Activated effector memory CD4-positive, alpha-beta T cell treated with Interleukin-2 at 50 U/mL for 16 hours (primary cell): ENCODE measurements at regions not wholly inside any gene's neighbourhood (a gene's known extent, or its start where the extent isn't known, plus 50 kb on each side); places are given as distances from the start of the nearest gene placed in this dataset.
"Not testable (repeated sequence)": the region's sequence is repeated elsewhere in the genome, so short reads cannot be mapped to it uniquely, and the experiment has no call there.

Experiments
- DNase-seq: peaks from one replicate; pipeline ENCODE4 v3.0.0-alpha.2; 2020

DNA sequence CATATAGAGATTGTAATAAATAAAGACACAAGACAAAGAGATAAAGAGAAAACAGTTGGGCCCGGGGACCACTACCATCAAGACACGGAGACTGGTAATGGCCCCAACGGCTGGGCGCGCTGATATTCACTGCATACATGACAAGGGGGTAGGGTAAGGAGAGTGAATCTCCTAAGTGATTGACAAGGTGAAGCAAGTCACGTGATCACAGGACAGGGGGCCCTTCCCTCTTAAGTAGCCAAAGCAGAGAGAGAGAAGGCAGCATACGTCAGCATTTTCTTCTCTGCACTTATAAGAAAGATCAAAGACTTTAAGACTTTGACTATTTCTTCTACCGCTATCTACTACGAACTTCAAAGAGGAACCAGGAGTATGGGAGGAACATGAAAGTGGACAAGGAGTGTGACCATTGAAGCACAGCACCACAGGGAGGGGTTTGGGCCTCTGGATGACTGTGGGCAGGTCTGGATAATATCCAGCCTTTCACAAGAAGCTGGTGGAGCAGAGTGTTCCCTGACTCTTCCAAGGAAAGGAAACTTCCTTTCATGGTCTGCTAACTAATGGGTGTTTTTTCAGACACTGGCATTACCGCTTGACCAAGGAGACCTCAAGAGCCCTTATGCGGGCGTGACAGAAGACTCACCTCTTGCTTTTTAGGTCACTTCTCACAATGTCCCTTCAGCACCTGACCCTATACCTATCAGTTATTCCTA lies 75.6 kb downstream of the MRPL39 start:
- DNase-seq: not testable (repeated sequence)

GRCh38 chr21:25528515-25528914 lies 78.8 kb downstream of the MRPL39 start:
- no peak for DNase-seq

GRCh38 chr21:25518491-25518911 lies 88.8 kb downstream of the MRPL39 start:
- no peak for DNase-seq

GRCh38 chr21:25515484-25516405 lies 91.5 kb downstream of the MRPL39 start:
- DNase-seq: no peak

DNA sequence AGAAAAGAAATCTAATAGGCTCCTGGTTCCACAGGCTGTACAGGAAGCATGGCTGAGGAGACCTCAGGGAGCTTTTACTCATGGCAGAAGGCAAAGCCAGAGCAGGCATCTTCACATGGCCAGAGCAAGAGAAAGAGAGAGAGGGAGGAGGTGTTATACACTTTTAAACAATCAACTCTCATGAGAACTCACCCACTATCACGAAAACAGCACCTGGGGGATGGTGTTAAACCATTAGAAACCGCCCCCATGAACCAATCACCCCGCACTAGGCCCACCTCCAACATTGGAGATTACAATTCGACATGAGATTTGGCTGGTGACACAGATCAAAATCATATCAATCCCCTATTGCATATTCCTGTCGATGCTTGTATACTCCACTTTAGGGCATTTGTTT lies 93.5 kb downstream of the MRPL39 start:
- DNase-seq: no peak

DNA sequence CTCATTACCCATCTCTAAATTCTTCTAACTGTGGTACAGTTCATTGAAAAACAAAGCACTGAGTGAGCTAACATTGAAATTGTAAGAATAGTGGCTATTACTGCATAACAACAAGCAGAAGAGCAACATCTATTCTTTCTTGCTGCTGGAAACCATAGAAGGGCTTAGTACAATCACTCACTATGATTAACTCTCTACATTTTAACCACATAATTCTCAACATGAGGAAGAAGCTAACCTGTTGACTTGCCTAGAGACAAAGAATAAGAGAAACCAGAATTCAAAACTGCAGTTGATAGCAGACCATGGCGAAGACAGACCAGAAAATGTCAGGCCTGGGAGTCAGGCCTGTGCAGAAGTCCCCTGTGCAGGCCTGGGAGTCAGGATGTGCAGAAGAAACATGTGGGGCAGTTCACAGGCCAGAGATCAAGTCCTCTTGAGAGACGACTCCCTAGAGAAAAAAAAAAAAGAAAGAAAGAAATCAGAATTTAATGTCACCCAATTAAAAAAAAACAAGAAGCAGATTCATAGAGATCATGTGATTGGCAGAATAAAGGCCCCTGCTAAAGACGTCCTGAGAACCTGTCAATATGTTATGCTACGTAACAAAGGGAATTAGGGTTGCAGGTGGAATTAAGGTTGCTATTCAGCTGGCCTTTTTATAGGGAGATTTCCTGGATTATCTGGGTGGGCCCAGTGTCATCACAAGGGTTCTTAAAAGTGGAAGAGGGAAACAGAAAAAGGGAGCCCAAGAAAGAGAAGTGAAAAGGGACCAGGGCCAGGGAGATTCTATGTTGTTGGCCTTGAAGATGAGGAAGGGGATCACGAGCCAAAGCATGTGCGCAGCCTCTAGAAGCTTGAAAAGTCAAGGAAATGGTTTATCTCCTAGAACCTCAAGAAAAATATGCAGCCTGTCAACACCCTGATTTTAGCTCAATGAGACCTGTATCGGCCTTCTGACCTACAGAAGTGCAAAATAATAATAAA lies 94.9 kb downstream of the MRPL39 start:
- DNase-seq: no peak

DNA sequence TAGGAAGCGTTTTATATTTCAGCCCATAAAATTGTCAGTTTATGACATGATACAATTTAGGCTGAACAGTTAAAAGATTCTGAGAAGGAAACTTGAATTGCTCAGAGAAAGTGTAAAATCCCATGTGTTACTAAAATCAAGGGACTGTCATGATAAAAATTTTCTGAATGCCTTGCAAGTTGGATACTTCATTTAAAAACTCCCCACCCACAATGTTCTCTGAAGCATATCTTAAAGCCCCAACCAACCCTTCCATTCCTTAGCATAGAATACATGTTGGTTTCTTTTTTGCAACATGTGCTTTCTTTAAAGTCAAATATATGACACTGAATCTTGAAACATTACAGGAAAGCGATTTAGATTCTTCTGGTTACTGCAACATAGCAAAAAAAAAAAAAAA lies 97.4 kb downstream of the MRPL39 start:
- DNase-seq: no peak

DNA sequence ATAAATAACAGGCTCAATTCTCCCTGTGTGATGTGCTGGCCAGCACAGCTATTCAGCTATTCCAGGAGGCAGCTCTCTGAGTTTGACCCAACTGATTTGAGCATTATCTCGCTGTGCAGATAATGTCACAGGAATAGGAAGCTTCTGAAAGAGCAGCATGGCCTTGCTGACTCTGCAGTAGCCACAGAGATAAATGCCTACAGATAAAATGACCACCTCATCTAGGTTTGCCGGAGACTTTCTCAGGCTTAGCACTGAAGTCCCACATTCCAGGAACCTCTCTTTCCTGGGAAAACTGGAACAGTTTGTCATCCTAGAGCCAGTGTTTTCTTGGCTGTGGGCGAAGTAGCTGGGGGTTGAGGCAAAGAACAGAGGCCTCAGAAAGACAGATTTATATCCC lies 98.9 kb downstream of the MRPL39 start:
- no peak for DNase-seq

GRCh38 chr21:25507522-25507921 lies 99.8 kb downstream of the MRPL39 start:
- DNase-seq: no peak

- DNase-seq: no peak
Measured at GRCh38 chr21:25506887-25507286, 100.4 kb downstream of the MRPL39 start.

DNA sequence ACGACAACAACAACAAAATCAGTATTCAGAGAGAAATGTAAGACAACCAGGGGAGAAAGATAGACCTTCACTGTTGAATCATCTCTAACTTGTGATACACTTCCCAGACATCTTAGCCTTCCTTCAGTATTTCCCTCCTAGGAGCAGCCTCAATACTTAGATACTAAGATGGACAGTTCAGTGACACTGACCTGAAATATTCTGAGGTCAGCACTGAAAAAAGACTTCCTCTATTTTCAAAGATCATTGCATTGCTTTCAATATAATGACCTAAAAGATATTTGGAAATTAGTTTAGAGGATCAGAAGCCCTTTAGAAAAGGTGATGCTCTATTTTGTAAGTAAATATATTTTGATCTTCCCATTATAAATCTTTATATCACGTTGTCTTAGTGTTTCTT lies 101.0 kb downstream of the MRPL39 start:
- DNase-seq: no peak

DNA sequence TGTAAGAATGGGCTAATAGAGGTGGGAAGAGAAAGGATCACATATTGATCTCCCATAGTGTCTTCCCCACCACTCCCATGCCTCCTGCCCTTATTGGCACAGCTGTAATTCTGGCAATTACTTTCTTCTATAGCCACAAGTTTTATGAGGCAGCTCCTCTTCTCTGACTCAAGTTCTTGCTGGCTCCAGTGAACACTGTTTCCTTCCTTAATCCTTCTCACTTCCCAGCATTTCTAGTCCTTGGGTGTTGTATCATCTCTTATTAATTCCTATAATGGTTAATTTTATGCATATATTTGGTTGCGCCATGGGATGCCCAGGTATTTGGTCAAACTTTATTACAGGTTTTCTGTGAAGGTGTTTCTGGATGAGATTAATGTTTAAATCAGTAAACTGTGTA lies 103.3 kb downstream of the MRPL39 start:
- no peak for DNase-seq

DNA sequence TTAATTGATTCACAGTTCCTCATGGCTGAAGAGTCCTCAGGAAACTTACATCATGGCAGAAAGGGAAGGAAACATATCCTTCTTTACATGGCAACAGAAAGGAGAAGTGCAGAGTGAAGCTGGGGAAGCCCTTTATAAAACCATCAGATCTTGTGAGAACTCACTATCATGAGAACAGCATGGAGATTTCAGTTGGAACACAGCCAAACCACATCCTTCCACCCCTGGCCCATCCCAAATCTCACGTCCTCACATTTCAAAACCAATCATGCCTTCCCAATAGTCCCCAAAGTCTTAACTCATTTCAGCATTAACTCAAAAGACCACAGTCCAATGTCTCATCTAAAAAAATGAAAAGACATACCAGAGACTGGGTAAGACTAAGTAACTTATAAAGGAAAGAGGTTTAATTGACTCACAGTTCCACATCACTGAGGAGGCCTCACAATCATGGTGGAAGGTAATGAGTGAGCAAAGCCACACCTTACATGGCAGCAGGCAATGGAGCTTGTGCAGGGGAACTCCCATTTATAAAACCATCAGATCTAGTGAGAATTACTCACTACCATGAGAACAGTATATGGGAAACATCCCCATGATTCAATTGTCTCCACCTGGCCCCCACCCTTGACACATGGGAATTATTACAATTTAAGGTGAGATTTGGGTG lies 105.2 kb downstream of the MRPL39 start:
- no peak for DNase-seq

GRCh38 chr21:25501462-25501861 lies 105.8 kb downstream of the MRPL39 start:
- DNase-seq: no peak

DNA sequence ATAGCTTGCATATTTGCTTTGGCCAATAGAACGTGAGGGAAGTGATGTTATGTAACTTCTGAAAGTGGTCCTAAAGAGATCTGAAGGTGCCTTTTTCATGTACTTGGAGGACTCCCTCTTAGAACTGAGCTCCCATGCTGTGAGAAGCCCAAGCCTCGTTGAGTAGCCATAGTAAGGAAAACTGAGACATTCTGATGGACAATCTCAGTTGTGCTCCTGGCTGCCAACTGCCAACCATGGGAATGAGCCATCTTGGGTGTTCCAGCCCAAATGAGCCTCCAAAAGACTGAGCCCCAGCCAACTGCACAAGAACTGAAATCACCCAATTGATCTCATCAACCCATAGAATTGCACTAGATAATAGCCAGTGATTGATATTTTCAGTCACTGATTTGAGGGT lies 106.7 kb downstream of the MRPL39 start:
- DNase-seq: no peak

GRCh38 chr21:25496825-25497482 lies 110.3 kb downstream of the MRPL39 start:
- no peak for DNase-seq

DNA sequence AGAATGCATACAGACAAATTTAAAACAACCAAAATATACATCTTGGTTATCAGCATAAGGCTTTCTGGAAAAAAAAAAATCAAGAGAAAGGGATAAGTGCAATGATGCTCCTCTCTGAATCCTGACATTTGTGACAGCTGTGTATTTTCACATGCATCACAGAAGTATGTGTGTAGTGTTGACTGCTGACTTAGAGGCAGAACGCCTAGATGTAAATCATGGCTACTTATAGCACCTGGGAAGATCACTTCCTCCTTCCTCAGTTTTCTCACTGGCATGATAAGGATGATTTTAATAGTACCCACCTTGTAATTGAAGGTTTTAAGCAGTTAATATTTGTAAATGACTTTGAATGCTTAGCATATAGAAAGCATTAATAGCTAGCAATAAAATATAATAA lies 112.5 kb downstream of the MRPL39 start:
- DNase-seq: no peak

DNA sequence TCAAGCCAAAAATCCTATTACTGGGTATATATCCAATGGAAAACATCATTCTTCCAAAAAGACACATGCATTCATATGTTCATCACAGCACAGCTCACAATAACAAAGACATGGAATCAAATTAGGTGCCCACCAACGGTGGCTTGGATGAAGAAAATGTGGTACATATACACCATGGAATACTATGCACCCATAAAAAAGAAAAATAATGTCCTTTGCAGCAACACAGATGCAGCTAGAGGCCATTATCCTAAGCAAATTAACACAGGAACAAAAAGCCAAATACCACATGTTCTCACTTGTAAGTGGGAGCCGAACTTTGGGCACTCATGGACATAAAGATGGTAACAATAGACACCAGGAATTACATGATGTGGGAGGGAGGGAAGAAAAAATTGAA lies 113.6 kb downstream of the MRPL39 start:
- no peak for DNase-seq

DNA sequence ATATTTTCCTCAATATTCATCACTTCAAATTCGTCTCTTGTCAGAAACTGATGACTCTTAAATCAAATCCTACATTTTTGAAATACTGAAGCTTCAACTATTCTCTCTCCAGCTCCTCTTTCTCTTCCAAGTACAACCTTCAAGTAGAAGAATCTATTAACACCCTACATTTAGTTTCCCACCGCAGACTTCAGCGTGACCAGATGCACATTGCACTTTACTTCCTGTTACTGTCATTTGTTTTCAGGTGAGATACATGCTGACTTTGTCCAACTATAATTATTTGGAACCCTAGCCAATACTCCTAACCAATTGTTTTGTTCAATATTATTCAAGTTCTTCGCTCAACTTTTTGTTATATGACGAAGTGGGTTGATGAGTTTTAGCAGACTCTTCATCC lies 116.0 kb downstream of the MRPL39 start:
- no peak for DNase-seq

GRCh38 chr21:25490742-25491141 lies 116.5 kb downstream of the MRPL39 start:
- no peak for DNase-seq

- DNase-seq: no peak
Measured at GRCh38 chr21:25489673-25490072, 117.6 kb downstream of the MRPL39 start.

GRCh38 chr21:25487046-25487594 lies 120.2 kb downstream of the MRPL39 start:
- no peak for DNase-seq
